Brain microvascular endothelial cell (primary cell): ENCODE measurements at regions not wholly inside any gene's neighbourhood (a gene's known extent, or its start where the extent isn't known, plus 50 kb on each side); places are given as distances from the start of the nearest gene placed in this dataset.

ENCODE experiments used
- DNase-seq: peaks from one replicate; pipeline ENCODE4 v3.0.0-alpha.2; 2020
- H3K27ac ChIP-seq: fragments of 250-450 bp; sonication (Bioruptor Pico); 2 replicates; pipeline ENCODE4 v1.5.1; 2020; ENCODE audit warnings: mild to moderate bottlenecking, moderate library complexity
- H3K27me3 ChIP-seq: fragments of 250-450 bp; sonication (Bioruptor Pico); replicated peaks from 2 replicates; pipeline ENCODE4 v1.5.1; 2020; ENCODE audit warnings: mild to moderate bottlenecking
- H3K36me3 ChIP-seq: fragments of 250-450 bp; sonication (Bioruptor Pico); replicated peaks from 2 replicates; pipeline ENCODE4 v1.5.1; 2020; ENCODE audit warnings: mild to moderate bottlenecking
- H3K4me3 ChIP-seq: 2 replicates; pipeline ENCODE4 v1.5.1; 2011; ENCODE audit warnings: low read depth, mild to moderate bottlenecking, control low read depth, low read length, moderate library complexity
- CTCF ChIP-seq: IDR thresholded peaks from 2 replicates; pipeline ENCODE4 v1.5.1; 2011; ENCODE audit warnings: low read depth, mild to moderate bottlenecking, moderate library complexity, low read length, control low read depth, inconsistent platforms; ENCODE audit errors: missing control alignments
- in situ Hi-C: cut with HindIII; loops from 2 replicates; pipeline ENCODE4 v1.10.0; 2017; ENCODE audit warnings: low sequenced_read_pairs, low pct_ligation_motif_present

- Histone ChIP-seq H3K27ac (no peak overlapping the region), H3K36me3 (no peaks in the 10 kb centered on the region), H3K4me3 (no peak overlapping the region), H3K27me3 (no peaks in the 10 kb centered on the region)
- DNase-seq: no peak
- TF ChIP-seq CTCF: no peak
- in situ Hi-C loops: no loop called here
These were observed 126.4 kb downstream of the PJA1 start for GRCh38 chrX:69038816-69039215.

GRCh38 chrX:69038188-69038587 lies 127.1 kb downstream of the PJA1 start:
- no peaks in the 10 kb centered on the region for H3K36me3 ChIP-seq
- H3K27me3 ChIP-seq: no peaks in the 10 kb centered on the region
- H3K4me3 ChIP-seq: no peak overlapping the region
- H3K27ac ChIP-seq: no peak overlapping the region
- DNase-seq: no peak
- in situ Hi-C loops: no loop called here
- no peak for TF ChIP-seq CTCF

GRCh38 chrX:69037786-69038185 lies 127.5 kb downstream of the PJA1 start:
- no peaks in the 10 kb centered on the region for H3K27me3 ChIP-seq
- TF ChIP-seq CTCF: no peak
- H3K4me3 ChIP-seq: no peak overlapping the region
- no peak for DNase-seq
- H3K36me3 ChIP-seq: no peaks in the 10 kb centered on the region
- no peak overlapping the region for H3K27ac ChIP-seq
- in situ Hi-C loops: no loop called here

GRCh38 chrX:69036674-69037573 lies 128.3 kb downstream of the PJA1 start:
- Histone ChIP-seq H3K27ac (no peak overlapping the region), H3K4me3 (no peak overlapping the region), H3K36me3 (no peaks in the 10 kb centered on the region), H3K27me3 (no peaks in the 10 kb centered on the region)
- no peak for TF ChIP-seq CTCF
- in situ Hi-C loops: no loop called here
- no peak for DNase-seq

- no peak for TF ChIP-seq CTCF
- no peak overlapping the region for H3K27ac ChIP-seq
- in situ Hi-C loops: no loop called here
- no peak for DNase-seq
- no peaks in the 10 kb centered on the region for H3K36me3 ChIP-seq
- no peaks in the 10 kb centered on the region for H3K27me3 ChIP-seq
- H3K4me3 ChIP-seq: no peak overlapping the region
These were observed 130.8 kb downstream of the PJA1 start for GRCh38 chrX:69034451-69034850.

GRCh38 chrX:69033936-69034335 lies 131.3 kb downstream of the PJA1 start:
- no peaks in the 10 kb centered on the region for H3K36me3 ChIP-seq
- no peak overlapping the region for H3K27ac ChIP-seq
- no peaks in the 10 kb centered on the region for H3K27me3 ChIP-seq
- no peak for DNase-seq
- in situ Hi-C loops: no loop called here
- no peak for TF ChIP-seq CTCF
- no peak overlapping the region for H3K4me3 ChIP-seq
